GM18951 (cell line): ENCODE measurements at regions not wholly inside any gene's neighbourhood (a gene's known extent, or its start where the extent isn't known, plus 50 kb on each side); places are given as distances from the start of the nearest gene placed in this dataset.

Experiments
- POLR2A ChIP-seq: IDR thresholded peaks from 4 replicates; pipeline ENCODE4 v1.6.1; 2011; ENCODE audit warnings: mild to moderate bottlenecking; ENCODE audit not compliant: insufficient read length, insufficient read depth; ENCODE audit errors: extremely low read depth
- in situ Hi-C: fragments of 300-500 bp; cut with MboI; formaldehyde crosslinking; loops from one replicate; pipeline ENCODE4 v1.12.0; 2022; ENCODE audit warnings: low sequenced_read_pairs, mixed read lengths, inconsistent platforms; ENCODE audit not compliant: unreplicated experiment

- in situ Hi-C loops, result no loop called here
- TF ChIP-seq POLR2A, result no peak
Measured at GRCh38 chr20:53879048-53879684, 191.2 kb downstream of the BCAS1 start.

DNA sequence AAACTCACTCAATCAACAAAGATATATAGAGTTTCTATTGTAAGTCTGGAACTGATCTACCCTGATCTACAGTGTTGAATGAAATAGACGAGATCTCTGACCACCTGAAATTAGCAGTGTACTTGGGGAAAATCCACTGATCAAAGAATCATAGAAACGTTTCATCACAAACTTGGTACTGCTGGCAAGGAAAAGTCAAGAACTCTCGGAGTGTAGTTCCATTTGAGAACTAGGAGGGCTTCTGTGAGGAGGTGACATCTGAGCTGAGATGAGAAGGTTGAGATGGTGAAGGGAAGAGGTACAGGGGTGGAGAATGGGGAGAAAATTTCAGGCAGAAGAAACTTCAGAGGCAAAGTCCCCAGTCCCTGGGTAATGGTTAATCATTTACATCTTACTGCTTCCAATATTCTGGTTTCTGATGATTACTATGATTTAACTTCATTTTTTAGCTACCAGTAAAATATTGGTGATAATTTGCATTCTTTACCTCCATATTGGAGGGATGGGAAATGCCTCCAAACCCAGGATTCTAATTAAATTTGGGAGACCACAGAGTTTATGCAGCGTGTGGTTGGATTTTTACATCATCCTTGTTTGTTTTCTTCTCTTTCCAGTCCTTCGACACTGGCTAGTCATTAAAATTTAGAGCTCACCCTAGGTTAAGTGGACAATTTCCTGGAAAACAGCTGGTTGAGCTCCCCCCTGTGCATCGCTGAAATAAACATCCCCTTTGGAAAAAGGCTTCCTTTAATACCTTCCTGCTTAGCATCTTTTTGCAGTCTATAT, 191.9 kb downstream of the BCAS1 start:
- in situ Hi-C loops, result no loop called here

DNA sequence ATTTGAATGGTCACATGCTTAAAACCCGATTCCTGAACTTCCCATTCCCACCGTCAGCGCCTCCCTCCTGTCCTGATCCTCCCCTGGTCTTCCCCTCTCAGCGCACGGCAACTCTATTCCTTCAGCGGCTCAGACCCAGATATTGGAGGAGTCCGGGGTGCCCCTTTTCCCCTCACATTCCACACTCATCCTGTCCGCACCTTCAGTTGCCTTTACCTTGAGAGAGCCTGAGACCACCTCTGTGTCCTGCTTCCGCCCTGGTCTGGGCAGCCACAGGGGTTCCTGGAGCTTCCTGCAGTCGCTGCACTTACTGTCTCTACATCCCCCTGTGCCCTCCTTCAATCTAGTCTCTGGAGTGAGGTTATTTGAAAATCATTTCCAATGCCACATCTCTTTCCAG, 193.4 kb downstream of the BCAS1 start:
- in situ Hi-C loops, result no loop called here
- TF ChIP-seq POLR2A, result no peak

More for the DNA sequence above, 191.9 kb downstream of the BCAS1 start:
- no peak for TF ChIP-seq POLR2A

DNA sequence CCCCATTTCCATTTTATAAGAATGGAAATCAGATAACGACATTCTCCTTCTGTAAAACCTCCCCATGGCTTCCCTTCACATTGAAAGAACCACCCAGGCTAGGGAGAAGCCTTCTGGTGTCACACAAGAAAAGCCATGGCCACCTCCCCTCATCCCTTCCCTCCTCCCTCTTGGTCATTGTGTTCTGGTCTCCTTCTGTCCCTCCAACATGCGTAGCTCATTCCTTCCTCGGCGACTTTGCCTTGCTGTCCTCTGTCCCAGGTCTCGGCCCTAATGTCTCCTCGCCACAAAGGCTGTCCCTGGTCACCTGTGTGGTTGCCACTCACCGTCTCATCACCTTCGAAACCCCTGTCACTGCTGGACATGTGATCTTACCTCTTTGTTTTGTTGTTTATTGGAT, 193.9 kb downstream of the BCAS1 start:
- TF ChIP-seq POLR2A, result no peak
- in situ Hi-C loops, result no loop called here

- in situ Hi-C loops, result no loop called here
- no peak for TF ChIP-seq POLR2A
Measured at GRCh38 chr20:53875452-53875851, 194.9 kb downstream of the BCAS1 start.

DNA sequence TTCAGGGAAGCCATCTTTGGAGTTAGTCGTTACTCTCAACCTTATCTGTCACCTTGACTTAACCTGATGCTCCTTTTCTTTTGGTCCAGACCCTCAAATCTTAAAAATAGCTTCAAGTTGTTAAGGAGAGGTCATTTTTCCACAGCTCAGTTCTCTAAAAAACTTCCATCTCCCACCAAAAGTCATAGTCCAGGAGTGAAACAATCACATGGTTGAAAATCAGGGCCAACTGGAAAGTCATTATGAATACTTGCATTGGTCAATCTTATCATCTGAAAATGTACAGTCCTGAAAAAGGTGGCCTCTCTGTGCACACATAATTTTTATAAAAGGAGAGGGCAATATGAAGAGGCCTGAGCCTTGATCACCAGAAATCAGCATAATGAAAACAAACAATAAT, 195.7 kb downstream of the BCAS1 start:
- no peak for TF ChIP-seq POLR2A
- in situ Hi-C loops, result no loop called here

DNA sequence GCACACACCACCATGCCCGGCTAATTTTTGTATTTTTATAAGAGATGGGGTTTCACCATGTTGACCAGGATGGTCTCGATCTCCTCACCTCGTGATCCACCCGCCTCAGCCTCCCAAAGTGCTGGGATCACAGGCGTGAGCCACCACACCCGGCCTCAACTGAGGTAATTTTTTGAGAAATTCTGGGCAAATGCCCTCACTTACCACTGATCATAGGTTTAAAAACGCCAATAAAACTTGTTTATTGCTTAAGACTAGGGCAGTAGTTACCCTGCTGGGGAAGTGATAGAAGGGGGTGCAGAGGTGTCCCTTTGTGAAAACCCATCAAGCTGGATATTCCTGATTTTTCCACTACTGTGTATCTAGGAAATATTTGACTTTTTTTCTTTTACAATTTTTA, 196.3 kb downstream of the BCAS1 start:
- TF ChIP-seq POLR2A, result no peak
- in situ Hi-C loops, result no loop called here

DNA sequence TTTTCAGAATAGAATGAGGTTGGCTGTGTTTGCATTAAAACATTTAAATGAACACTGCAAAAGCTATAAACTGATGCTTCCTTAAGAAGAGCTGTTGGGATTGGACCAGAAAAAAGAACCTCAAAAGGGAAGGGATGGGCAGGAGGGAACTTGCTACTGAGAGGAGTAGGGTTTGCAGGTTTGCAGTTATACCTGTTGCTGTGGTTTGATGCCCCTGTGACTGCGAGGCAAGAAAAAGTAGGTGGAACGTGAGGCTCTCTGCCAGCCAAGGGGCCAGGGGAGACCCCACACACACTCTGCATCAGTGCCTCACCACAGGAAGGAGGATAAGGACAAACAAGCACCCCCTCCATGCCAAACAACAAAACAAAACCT, 197.2 kb downstream of the BCAS1 start:
- no peak for TF ChIP-seq POLR2A
- in situ Hi-C loops, result no loop called here

DNA sequence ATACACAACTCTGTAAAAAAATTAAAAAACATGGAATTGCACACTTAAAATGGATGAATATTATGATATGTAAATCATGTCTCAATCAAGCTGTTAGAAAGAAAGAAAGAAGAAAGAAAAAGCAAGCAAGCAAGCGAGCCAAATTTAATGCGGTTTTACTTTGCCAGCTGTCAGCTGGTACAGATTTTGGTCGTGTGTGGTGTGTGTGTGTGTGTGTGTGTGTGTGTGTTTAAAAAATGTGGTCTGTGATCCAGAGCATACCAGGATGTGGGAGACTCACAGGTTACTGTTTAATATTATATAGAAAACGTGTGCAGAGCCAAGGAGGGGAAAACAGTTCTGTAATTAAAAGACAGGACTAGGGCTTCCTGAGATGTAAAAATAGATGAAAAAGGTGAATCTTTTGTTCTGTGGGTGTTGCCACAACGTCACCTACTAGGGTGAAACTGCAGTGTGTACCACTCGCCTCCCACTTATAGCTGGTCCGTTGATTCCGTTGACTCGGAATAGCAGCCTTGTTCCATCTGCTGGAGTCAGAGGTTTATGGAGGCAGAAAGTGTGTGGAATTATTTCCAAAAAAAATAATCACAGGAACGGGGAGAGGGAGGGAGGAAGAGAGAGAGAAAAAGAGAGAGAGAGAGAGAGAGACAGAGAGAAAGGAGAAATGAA, 197.7 kb downstream of the BCAS1 start:
- no peak for TF ChIP-seq POLR2A
- in situ Hi-C loops, result no loop called here

DNA sequence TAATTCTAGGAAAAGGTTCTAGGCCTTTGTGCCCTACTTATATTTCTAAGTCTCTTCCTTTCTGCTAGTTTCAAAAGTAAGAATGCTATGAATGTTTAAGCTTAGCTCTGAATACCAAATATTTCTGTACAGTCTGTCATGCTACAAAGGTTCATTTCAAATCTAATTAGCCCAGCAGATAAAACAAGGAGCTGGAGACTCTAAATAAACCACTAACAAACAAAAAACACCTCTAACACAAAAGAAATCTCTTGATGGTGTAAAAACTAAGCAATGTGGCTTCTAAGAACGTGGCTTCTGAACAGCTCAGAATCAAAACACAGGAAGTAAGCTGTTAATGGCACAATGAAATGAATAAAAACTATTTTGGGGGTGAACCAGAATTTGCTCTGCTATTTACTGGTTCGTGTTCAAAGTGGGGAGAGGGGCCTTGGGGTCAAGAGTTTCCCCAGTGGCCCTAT, 198.3 kb downstream of the BCAS1 start:
- TF ChIP-seq POLR2A, result no peak
- in situ Hi-C loops, result no loop called here

GRCh38 chr20:53871541-53871940, 198.9 kb downstream of the BCAS1 start:
- in situ Hi-C loops, result no loop called here
- TF ChIP-seq POLR2A, result no peak

- in situ Hi-C loops, result no loop called here
- no peak for TF ChIP-seq POLR2A
Measured at GRCh38 chr20:53870426-53871315, 199.7 kb downstream of the BCAS1 start.
